ENCODE measurements at regions not wholly inside any gene's neighbourhood (a gene's known extent, or its start where the extent isn't known, plus 50 kb on each side); places are given as distances from the start of the nearest gene placed in this dataset.

DNA sequence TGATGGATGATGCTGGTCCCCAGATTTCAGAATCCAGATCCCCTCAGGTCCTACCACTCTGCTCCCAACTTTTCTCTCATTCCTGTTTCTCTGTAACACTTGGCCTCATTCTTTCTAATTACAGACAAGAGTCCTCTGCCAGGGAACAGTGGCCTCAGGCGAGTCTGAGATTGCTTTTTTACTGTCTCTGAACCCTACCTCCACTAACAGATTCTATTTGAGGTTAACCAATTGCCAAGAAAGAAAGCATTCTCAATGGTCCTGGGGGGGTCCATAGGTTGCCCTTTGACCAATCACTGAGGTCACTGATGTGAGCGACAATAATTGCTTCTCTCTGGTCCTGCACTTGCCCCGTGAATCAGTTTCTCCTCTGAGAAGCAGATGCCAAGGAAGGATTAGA lies 145.2 kb upstream of the TMEM108 start:
- TF ChIP-seq POLR2G (IDR thresholded peaks at IDR 0.05; ENCODE audit: low read depth, low read length): no peak
- TF ChIP-seq YY1 (IDR thresholded peaks at IDR 0.05; ENCODE audit: borderline replicate concordance in 1 of 3, control insufficient read depth in 1 of 3, extremely low read depth in 1 of 3, insufficient read depth in 3 of 3, insufficient read length in 1 of 3, insufficient replicate concordance in 2 of 3, low read depth in 1 of 3, low read length in 2 of 3): no peak
- no peak for TF ChIP-seq RFX5 (IDR thresholded peaks at IDR 0.05; ENCODE audit: low read depth, low read length)
- TF ChIP-seq CTCF (IDR thresholded peaks at IDR 0.05 in 2 of 3, conservative IDR thresholded peaks at IDR 0.05 in 1 of 3; ENCODE audit: insufficient read depth in 2 of 3, low read depth in 1 of 3, low read length in 3 of 3): no peak
- no peak for TF ChIP-seq BCL6 (CRISPR knock-in tag; IDR thresholded peaks at IDR 0.05)
- TF ChIP-seq, protein P1, sequence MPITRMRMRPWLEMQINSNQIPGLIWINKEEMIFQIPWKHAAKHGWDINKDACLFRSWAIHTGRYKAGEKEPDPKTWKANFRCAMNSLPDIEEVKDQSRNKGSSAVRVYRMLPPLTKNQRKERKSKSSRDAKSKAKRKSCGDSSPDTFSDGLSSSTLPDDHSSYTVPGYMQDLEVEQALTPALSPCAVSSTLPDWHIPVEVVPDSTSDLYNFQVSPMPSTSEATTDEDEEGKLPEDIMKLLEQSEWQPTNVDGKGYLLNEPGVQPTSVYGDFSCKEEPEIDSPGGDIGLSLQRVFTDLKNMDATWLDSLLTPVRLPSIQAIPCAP (CRISPR knock-in tag; IDR thresholded peaks at IDR 0.05; ENCODE audit: borderline replicate concordance): no peak
- no peak for TF ChIP-seq KDM1A (IDR thresholded peaks at IDR 0.05)
- TF ChIP-seq EP300 (IDR thresholded peaks at IDR 0.05; ENCODE audit: low read length): no peak
